ENCODE measurements at regions not wholly inside any gene's neighbourhood (a gene's known extent, or its start where the extent isn't known, plus 50 kb on each side); places are given as distances from the start of the nearest gene placed in this dataset.
A peak's percentile ranks its signal among the peaks of the same experiment; 100 is the strongest.

- POLR2A ChIA-PET: no interaction called here
- ATAC-seq: peak; percentile 90
Measured at GRCh38 chr2:129748653-129749052, 230.8 kb upstream of the RAB6C start.

GRCh38 chr2:129751409-129751808 lies 228.1 kb upstream of the RAB6C start:
- ChIA-PET CTCF (no interaction called here), POLR2A (no interaction called here)
- ATAC-seq (no peak), DNase-seq (ENCODE audit: low spot score) (no peak)
- Mint-ChIP-seq H3K27me3 (ENCODE audit: low read depth) (peaks cover 3% of the 10 kb centered on the region; the same call in 1 of the 2 replicates), H3K36me3 (no peaks in the 10 kb centered on the region; the same call in 1 of the 2 replicates), H3K4me1 (peaks cover 13% of the 10 kb centered on the region), H3K27ac (no peak overlapping the region), H3K4me3 (no peak overlapping the region), H3K9me3 (peaks cover 20% of the 10 kb centered on the region)
- TF ChIP-seq JAZF1 (CRISPR knock-in tag; IDR thresholded peaks at IDR 0.05) (no peak), AFF4 (CRISPR knock-in tag; IDR thresholded peaks at IDR 0.05; ENCODE audit: borderline replicate concordance) (no peak), SMAD4 (CRISPR knock-in tag; IDR thresholded peaks at IDR 0.05) (no peak), USF2 (CRISPR knock-in tag; IDR thresholded peaks at IDR 0.05) (no peak)

More at GRCh38 chr2:129748653-129749052, 230.8 kb upstream of the RAB6C start:
- H3K4me1 Mint-ChIP-seq: peaks cover 19% of the 10 kb centered on the region
- no peaks in the 10 kb centered on the region; the same call in 1 of the 2 replicates for H3K36me3 Mint-ChIP-seq
- H3K27me3 Mint-ChIP-seq (ENCODE audit: low read depth): no peaks in the 10 kb centered on the region; the same call in 1 of the 2 replicates
- no peak for DNase-seq (ENCODE audit: low spot score)
- peaks cover 20% of the 10 kb centered on the region for H3K9me3 Mint-ChIP-seq
- CTCF ChIA-PET: interaction anchor here (0.6 to 3.4 kb wide), 23 partner anchors 9 to 559 kb away, joined by 3 to 28 read pairs (median 4); no protein-coding TSS in a partner anchor
- no peak overlapping the region; the same call in 1 of the 2 replicates for H3K27ac Mint-ChIP-seq
- H3K4me3 Mint-ChIP-seq: no peak overlapping the region
- no peak for TF ChIP-seq TEAD4 (CRISPR knock-in tag; IDR thresholded peaks at IDR 0.05)
- no peak for TF ChIP-seq SMAD4 (CRISPR knock-in tag; IDR thresholded peaks at IDR 0.05)
- TF ChIP-seq ATF1 (CRISPR knock-in tag; IDR thresholded peaks at IDR 0.05): no peak
- no peak for TF ChIP-seq ZNF671 (CRISPR knock-in tag; IDR thresholded peaks at IDR 0.05)
- TF ChIP-seq GABPB1 (CRISPR knock-in tag; IDR thresholded peaks at IDR 0.05): no peak
- TF ChIP-seq E2F1 (CRISPR knock-in tag; IDR thresholded peaks at IDR 0.05): no peak
- TF ChIP-seq ZNF396 (CRISPR knock-in tag; IDR thresholded peaks at IDR 0.05; ENCODE audit: borderline replicate concordance): no peak
- no peak for TF ChIP-seq NR3C1 (CRISPR knock-in tag; conservative IDR thresholded peaks at IDR 0.05; ENCODE audit: low read depth)

GRCh38 chr2:129752176-129752575 lies 227.3 kb upstream of the RAB6C start:
- DNase-seq (ENCODE audit: low spot score) (no peak), ATAC-seq (no peak)
- CTCF ChIA-PET: interaction anchor here (1.3 to 3.3 kb wide), 3 partner anchors 8 to 165 kb away, joined by 5 to 12 read pairs (median 6); no protein-coding TSS in a partner anchor
- H3K4me3 Mint-ChIP-seq: no peak overlapping the region
- peaks cover 6% of the 10 kb centered on the region; the same call in 1 of the 2 replicates for H3K27me3 Mint-ChIP-seq (ENCODE audit: low read depth)
- H3K9me3 Mint-ChIP-seq: peaks cover 19% of the 10 kb centered on the region
- peaks cover 21% of the 10 kb centered on the region for H3K4me1 Mint-ChIP-seq
- H3K27ac Mint-ChIP-seq: no peak overlapping the region
- no peaks in the 10 kb centered on the region; the same call in 1 of the 2 replicates for H3K36me3 Mint-ChIP-seq
- POLR2A ChIA-PET: no interaction called here
- TF ChIP-seq ZMAT4 (CRISPR knock-in tag; IDR thresholded peaks at IDR 0.05) (no peak), SP1 (CRISPR knock-in tag; conservative IDR thresholded peaks at IDR 0.05) (no peak), IRF1 (CRISPR knock-in tag; IDR thresholded peaks at IDR 0.05) (no peak), NR1H2 (CRISPR knock-in tag; IDR thresholded peaks at IDR 0.05) (no peak), ZNF317 (CRISPR knock-in tag; IDR thresholded peaks at IDR 0.05; ENCODE audit: borderline replicate concordance, low read depth) (no peak), MXD4 (CRISPR knock-in tag; IDR thresholded peaks at IDR 0.05; ENCODE audit: borderline replicate concordance) (no peak), IRF2 (CRISPR knock-in tag; IDR thresholded peaks at IDR 0.05; ENCODE audit: borderline replicate concordance, low read depth) (no peak), JAZF1 (CRISPR knock-in tag; IDR thresholded peaks at IDR 0.05) (no peak), SMAD3 (CRISPR knock-in tag; IDR thresholded peaks at IDR 0.05; ENCODE audit: borderline replicate concordance) (no peak), ZNF219 (CRISPR knock-in tag; IDR thresholded peaks at IDR 0.05; ENCODE audit: borderline replicate concordance) (no peak), CREB1 (CRISPR knock-in tag; IDR thresholded peaks at IDR 0.05) (no peak), TEAD4 (CRISPR knock-in tag; IDR thresholded peaks at IDR 0.05) (no peak), ZNF423 (CRISPR knock-in tag; IDR thresholded peaks at IDR 0.05) (no peak), NFYB (CRISPR knock-in tag; conservative IDR thresholded peaks at IDR 0.05; ENCODE audit: low read depth) (no peak), E2F4 (CRISPR knock-in tag; IDR thresholded peaks at IDR 0.05; ENCODE audit: borderline replicate concordance, low read depth) (no peak), JUN (CRISPR knock-in tag; IDR thresholded peaks at IDR 0.05) (no peak)
